PC-9 (cell line): ENCODE measurements at regions not wholly inside any gene's neighbourhood (a gene's known extent, or its start where the extent isn't known, plus 50 kb on each side); places are given as distances from the start of the nearest gene placed in this dataset.

Experiments
- EZH2 ChIP-seq: fragments of 200-600 bp; sonication (generic); IDR thresholded peaks from 2 replicates; pipeline ENCODE4 v1.8.0; 2017; ENCODE audit warnings: antibody characterized with exemption, low read depth
- TF ChIP-seq, protein P1 (sequence below): fragments of 200-600 bp; sonication (generic); conservative IDR thresholded peaks from 2 replicates; pipeline ENCODE4 v1.6.1; 2017; ENCODE audit warnings: mixed run types, antibody characterized with exemption, mild to moderate bottlenecking, moderate library complexity

DNA sequence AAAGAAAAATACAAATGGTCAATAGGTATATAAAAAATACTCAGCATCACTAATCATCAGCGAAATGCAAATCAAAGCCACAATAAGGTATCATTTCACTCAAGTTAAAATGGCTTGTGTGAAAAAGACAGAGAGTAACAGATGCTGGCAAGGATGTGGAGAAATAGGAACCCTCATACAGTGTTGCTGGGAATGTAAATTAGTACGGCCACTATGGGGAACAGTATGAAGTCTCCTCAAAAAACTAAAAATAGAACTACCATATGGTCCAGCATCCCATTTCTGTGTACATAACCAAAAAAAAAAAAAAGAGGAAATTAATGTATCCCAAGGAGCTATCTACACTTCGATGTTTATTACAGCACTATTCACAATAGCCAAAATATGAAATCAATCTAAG lies 98.1 kb upstream of the TGFBR2 start:
- TF ChIP-seq, protein P1, sequence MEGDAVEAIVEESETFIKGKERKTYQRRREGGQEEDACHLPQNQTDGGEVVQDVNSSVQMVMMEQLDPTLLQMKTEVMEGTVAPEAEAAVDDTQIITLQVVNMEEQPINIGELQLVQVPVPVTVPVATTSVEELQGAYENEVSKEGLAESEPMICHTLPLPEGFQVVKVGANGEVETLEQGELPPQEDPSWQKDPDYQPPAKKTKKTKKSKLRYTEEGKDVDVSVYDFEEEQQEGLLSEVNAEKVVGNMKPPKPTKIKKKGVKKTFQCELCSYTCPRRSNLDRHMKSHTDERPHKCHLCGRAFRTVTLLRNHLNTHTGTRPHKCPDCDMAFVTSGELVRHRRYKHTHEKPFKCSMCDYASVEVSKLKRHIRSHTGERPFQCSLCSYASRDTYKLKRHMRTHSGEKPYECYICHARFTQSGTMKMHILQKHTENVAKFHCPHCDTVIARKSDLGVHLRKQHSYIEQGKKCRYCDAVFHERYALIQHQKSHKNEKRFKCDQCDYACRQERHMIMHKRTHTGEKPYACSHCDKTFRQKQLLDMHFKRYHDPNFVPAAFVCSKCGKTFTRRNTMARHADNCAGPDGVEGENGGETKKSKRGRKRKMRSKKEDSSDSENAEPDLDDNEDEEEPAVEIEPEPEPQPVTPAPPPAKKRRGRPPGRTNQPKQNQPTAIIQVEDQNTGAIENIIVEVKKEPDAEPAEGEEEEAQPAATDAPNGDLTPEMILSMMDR = no peak
- no peak for TF ChIP-seq EZH2
